ENCODE measurements at regions not wholly inside any gene's neighbourhood (a gene's known extent, or its start where the extent isn't known, plus 50 kb on each side); places are given as distances from the start of the nearest gene placed in this dataset.

DNA sequence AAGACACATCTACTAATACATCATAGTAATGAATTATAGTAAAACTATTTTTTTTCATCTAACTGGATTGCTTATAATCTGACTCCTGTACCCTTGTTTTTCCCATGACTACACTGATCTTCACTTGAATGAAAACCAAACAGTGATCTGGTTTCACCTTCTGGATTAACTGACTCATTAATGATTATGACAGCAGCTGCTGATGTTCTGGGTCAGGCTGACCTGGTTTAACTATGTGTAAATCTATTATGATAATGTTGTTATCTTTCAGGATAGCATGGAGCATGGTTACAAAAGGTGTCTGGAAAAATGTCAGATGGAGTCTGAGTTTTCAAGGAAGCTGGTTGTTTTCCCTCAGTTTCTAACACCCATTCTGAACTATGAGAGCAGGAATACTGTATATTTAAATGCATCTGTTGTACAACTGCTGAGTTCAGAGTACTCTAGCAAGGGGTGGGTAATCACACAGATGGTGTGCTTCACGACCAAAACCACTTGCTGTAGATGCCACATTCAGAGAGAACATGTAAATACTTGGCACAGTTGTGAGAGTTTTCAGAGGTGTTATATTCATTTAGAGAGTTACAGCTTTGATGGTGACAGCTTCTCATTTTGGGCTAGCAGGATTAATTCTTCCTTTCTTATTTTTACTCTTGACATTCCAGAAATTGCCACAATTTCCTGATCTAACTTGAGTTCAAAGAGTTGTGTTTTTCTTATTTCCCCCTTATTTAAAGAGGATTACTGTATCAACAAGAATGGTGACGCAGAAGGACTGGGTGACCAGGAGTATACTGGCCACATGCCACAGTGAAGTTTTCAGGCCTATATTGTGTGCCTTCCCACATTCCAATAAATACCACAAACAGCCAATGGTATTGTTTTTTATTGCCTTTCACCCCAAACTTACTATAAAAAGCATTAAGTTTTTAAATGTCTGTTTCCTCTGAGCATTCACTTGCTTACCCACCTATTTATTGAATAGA is 249.7 kb upstream of the TET2 start:
- TF ChIP-seq, protein P1, sequence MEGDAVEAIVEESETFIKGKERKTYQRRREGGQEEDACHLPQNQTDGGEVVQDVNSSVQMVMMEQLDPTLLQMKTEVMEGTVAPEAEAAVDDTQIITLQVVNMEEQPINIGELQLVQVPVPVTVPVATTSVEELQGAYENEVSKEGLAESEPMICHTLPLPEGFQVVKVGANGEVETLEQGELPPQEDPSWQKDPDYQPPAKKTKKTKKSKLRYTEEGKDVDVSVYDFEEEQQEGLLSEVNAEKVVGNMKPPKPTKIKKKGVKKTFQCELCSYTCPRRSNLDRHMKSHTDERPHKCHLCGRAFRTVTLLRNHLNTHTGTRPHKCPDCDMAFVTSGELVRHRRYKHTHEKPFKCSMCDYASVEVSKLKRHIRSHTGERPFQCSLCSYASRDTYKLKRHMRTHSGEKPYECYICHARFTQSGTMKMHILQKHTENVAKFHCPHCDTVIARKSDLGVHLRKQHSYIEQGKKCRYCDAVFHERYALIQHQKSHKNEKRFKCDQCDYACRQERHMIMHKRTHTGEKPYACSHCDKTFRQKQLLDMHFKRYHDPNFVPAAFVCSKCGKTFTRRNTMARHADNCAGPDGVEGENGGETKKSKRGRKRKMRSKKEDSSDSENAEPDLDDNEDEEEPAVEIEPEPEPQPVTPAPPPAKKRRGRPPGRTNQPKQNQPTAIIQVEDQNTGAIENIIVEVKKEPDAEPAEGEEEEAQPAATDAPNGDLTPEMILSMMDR (tag by site-specific recombination; IDR thresholded peaks at IDR 0.05): no peak
- TF ChIP-seq KLF7 (tag by site-specific recombination; IDR thresholded peaks at IDR 0.05; ENCODE audit: borderline replicate concordance): no peak
- TF ChIP-seq KLF9 (tag by site-specific recombination; IDR thresholded peaks at IDR 0.05; ENCODE audit: low read depth): no peak
- TF ChIP-seq ZNF423 (tag by site-specific recombination; IDR thresholded peaks at IDR 0.05): no peak
- TF ChIP-seq, protein P2, sequence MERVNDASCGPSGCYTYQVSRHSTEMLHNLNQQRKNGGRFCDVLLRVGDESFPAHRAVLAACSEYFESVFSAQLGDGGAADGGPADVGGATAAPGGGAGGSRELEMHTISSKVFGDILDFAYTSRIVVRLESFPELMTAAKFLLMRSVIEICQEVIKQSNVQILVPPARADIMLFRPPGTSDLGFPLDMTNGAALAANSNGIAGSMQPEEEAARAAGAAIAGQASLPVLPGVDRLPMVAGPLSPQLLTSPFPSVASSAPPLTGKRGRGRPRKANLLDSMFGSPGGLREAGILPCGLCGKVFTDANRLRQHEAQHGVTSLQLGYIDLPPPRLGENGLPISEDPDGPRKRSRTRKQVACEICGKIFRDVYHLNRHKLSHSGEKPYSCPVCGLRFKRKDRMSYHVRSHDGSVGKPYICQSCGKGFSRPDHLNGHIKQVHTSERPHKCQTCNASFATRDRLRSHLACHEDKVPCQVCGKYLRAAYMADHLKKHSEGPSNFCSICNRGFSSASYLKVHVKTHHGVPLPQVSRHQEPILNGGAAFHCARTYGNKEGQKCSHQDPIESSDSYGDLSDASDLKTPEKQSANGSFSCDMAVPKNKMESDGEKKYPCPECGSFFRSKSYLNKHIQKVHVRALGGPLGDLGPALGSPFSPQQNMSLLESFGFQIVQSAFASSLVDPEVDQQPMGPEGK (tag by site-specific recombination; IDR thresholded peaks at IDR 0.05): no peak
- no peak for TF ChIP-seq ZNF529 (tag by site-specific recombination; IDR thresholded peaks at IDR 0.05; ENCODE audit: insufficient replicate concordance)
- no peak for TF ChIP-seq YY2 (tag by site-specific recombination; IDR thresholded peaks at IDR 0.05)
- no peak for TF ChIP-seq ZNF350 (tag by site-specific recombination; IDR thresholded peaks at IDR 0.05)
- no peak for TF ChIP-seq ZNF132 (tag by site-specific recombination; IDR thresholded peaks at IDR 0.05; ENCODE audit: borderline replicate concordance)
- TF ChIP-seq PRDM1 (tag by site-specific recombination; IDR thresholded peaks at IDR 0.05): no peak
- TF ChIP-seq ZNF514 (tag by site-specific recombination; IDR thresholded peaks at IDR 0.05): no peak
- TF ChIP-seq SETDB1 (IDR thresholded peaks at IDR 0.05; ENCODE audit: insufficient read length, low read length): no peak
- no peak for TF ChIP-seq ZNF121 (tag by site-specific recombination; IDR thresholded peaks at IDR 0.05)
- no peak for TF ChIP-seq ZNF549 (tag by site-specific recombination; IDR thresholded peaks at IDR 0.05)

All from HEK293 (cell line).